ENCODE measurements at regions not wholly inside any gene's neighbourhood (a gene's known extent, or its start where the extent isn't known, plus 50 kb on each side); places are given as distances from the start of the nearest gene placed in this dataset.
"Not testable (repeated sequence)": the region's sequence is repeated elsewhere in the genome, so short reads cannot be mapped to it uniquely, and the experiment has no call there.

GRCh38 chr2:4980995-4981394, 711.2 kb upstream of the SOX11 start:
- peaks cover 4% of the 10 kb centered on the region for H3K9me3 Mint-ChIP-seq (ENCODE audit: low read depth)
- H3K27me3 Mint-ChIP-seq = no peaks in the 10 kb centered on the region
- no peak overlapping the region for H3K4me3 Mint-ChIP-seq
- no peaks in the 10 kb centered on the region for H3K36me3 Mint-ChIP-seq
- H3K4me1 Mint-ChIP-seq (ENCODE audit: low read depth) = no peaks in the 10 kb centered on the region
- no peak overlapping the region for H3K27ac Mint-ChIP-seq

GRCh38 chr2:4981802-4982409, 710.3 kb upstream of the SOX11 start:
- Mint-ChIP-seq H3K36me3 (no peaks in the 10 kb centered on the region), H3K4me3 (no peak overlapping the region), H3K27ac (no peak overlapping the region), H3K4me1 (ENCODE audit: low read depth) (no peaks in the 10 kb centered on the region), H3K9me3 (ENCODE audit: low read depth) (peaks cover 4% of the 10 kb centered on the region), H3K27me3 (no peaks in the 10 kb centered on the region)

GRCh38 chr2:4988444-4988843, 703.7 kb upstream of the SOX11 start:
- H3K4me3 Mint-ChIP-seq; H3K36me3 Mint-ChIP-seq; H3K27me3 Mint-ChIP-seq; H3K9me3 Mint-ChIP-seq (ENCODE audit: low read depth); H3K27ac Mint-ChIP-seq; H3K4me1 Mint-ChIP-seq (ENCODE audit: low read depth): not testable (repeated sequence)

- no peak overlapping the region for H3K27ac Mint-ChIP-seq
- H3K4me3 Mint-ChIP-seq = no peak overlapping the region
- no peaks in the 10 kb centered on the region for H3K9me3 Mint-ChIP-seq (ENCODE audit: low read depth)
- no peaks in the 10 kb centered on the region for H3K4me1 Mint-ChIP-seq (ENCODE audit: low read depth)
- H3K27me3 Mint-ChIP-seq = peaks cover 1% of the 10 kb centered on the region
- H3K36me3 Mint-ChIP-seq = no peaks in the 10 kb centered on the region
Measured at GRCh38 chr2:4992226-4992625, 700.0 kb upstream of the SOX11 start.

GRCh38 chr2:4995466-4995865, 696.7 kb upstream of the SOX11 start:
- H3K4me1 Mint-ChIP-seq (ENCODE audit: low read depth) = no peaks in the 10 kb centered on the region
- H3K4me3 Mint-ChIP-seq = no peak overlapping the region
- H3K27ac Mint-ChIP-seq = no peak overlapping the region
- peaks cover 1% of the 10 kb centered on the region for H3K27me3 Mint-ChIP-seq
- no peaks in the 10 kb centered on the region for H3K9me3 Mint-ChIP-seq (ENCODE audit: low read depth)
- no peaks in the 10 kb centered on the region for H3K36me3 Mint-ChIP-seq

GRCh38 chr2:5007596-5007995, 684.6 kb upstream of the SOX11 start:
- Mint-ChIP-seq H3K9me3 (ENCODE audit: low read depth) (peaks cover 6% of the 10 kb centered on the region), H3K27ac (no peak overlapping the region), H3K27me3 (no peaks in the 10 kb centered on the region), H3K4me1 (ENCODE audit: low read depth) (no peaks in the 10 kb centered on the region), H3K4me3 (no peak overlapping the region), H3K36me3 (no peaks in the 10 kb centered on the region)

- H3K9me3 Mint-ChIP-seq (ENCODE audit: low read depth) = peaks cover 18% of the 10 kb centered on the region
- no peaks in the 10 kb centered on the region for H3K36me3 Mint-ChIP-seq
- H3K27ac Mint-ChIP-seq = no peak overlapping the region
- no peaks in the 10 kb centered on the region for H3K27me3 Mint-ChIP-seq
- no peaks in the 10 kb centered on the region for H3K4me1 Mint-ChIP-seq (ENCODE audit: low read depth)
- H3K4me3 Mint-ChIP-seq = no peak overlapping the region
Measured at GRCh38 chr2:5019324-5019723, 672.9 kb upstream of the SOX11 start.

- H3K27me3 Mint-ChIP-seq = no peaks in the 10 kb centered on the region
Measured at GRCh38 chr2:5020116-5020875, 671.9 kb upstream of the SOX11 start.

GRCh38 chr2:5021136-5021535, 671.0 kb upstream of the SOX11 start:
- Mint-ChIP-seq H3K27ac (no peak overlapping the region), H3K4me1 (ENCODE audit: low read depth) (no peaks in the 10 kb centered on the region), H3K36me3 (no peaks in the 10 kb centered on the region), H3K4me3 (no peak overlapping the region), H3K9me3 (ENCODE audit: low read depth) (peaks cover 18% of the 10 kb centered on the region), H3K27me3 (no peaks in the 10 kb centered on the region)

More at GRCh38 chr2:5020116-5020875, 671.9 kb upstream of the SOX11 start:
- no peak overlapping the region for H3K27ac Mint-ChIP-seq
- H3K36me3 Mint-ChIP-seq = no peaks in the 10 kb centered on the region
- no peaks in the 10 kb centered on the region for H3K4me1 Mint-ChIP-seq (ENCODE audit: low read depth)
- H3K9me3 Mint-ChIP-seq (ENCODE audit: low read depth) = peaks cover 18% of the 10 kb centered on the region
- no peak overlapping the region for H3K4me3 Mint-ChIP-seq

- Mint-ChIP-seq H3K9me3 (ENCODE audit: low read depth) (peaks cover 18% of the 10 kb centered on the region), H3K27me3 (no peaks in the 10 kb centered on the region), H3K4me3 (no peak overlapping the region), H3K4me1 (ENCODE audit: low read depth) (no peaks in the 10 kb centered on the region), H3K27ac (no peak overlapping the region), H3K36me3 (no peaks in the 10 kb centered on the region)
Measured at GRCh38 chr2:5022061-5022460, 670.1 kb upstream of the SOX11 start.

- H3K4me3 Mint-ChIP-seq; H3K36me3 Mint-ChIP-seq; H3K27ac Mint-ChIP-seq; H3K4me1 Mint-ChIP-seq (ENCODE audit: low read depth); H3K27me3 Mint-ChIP-seq: not testable (repeated sequence)
- H3K9me3 Mint-ChIP-seq (ENCODE audit: low read depth) = peaks cover 18% of the 10 kb centered on the region
Measured at GRCh38 chr2:5022708-5023635, 669.2 kb upstream of the SOX11 start.

- H3K4me1 Mint-ChIP-seq (ENCODE audit: low read depth) = no peaks in the 10 kb centered on the region
- H3K27ac Mint-ChIP-seq = no peak overlapping the region
- H3K27me3 Mint-ChIP-seq = no peaks in the 10 kb centered on the region
- H3K9me3 Mint-ChIP-seq (ENCODE audit: low read depth) = peaks cover 18% of the 10 kb centered on the region
- H3K36me3 Mint-ChIP-seq = no peaks in the 10 kb centered on the region
- H3K4me3 Mint-ChIP-seq = no peak overlapping the region
Measured at GRCh38 chr2:5026571-5027234, 665.5 kb upstream of the SOX11 start.

- Mint-ChIP-seq H3K27ac (no peak overlapping the region), H3K27me3 (no peaks in the 10 kb centered on the region), H3K9me3 (ENCODE audit: low read depth) (peaks cover 4% of the 10 kb centered on the region), H3K4me3 (no peak overlapping the region), H3K36me3 (no peaks in the 10 kb centered on the region), H3K4me1 (ENCODE audit: low read depth) (no peaks in the 10 kb centered on the region)
Measured at GRCh38 chr2:5035057-5035488, 657.1 kb upstream of the SOX11 start.

GRCh38 chr2:5036256-5036655, 655.9 kb upstream of the SOX11 start:
- H3K9me3 Mint-ChIP-seq (ENCODE audit: low read depth) = peaks cover 4% of the 10 kb centered on the region
- no peak overlapping the region for H3K27ac Mint-ChIP-seq
- H3K27me3 Mint-ChIP-seq = no peaks in the 10 kb centered on the region
- H3K4me3 Mint-ChIP-seq = no peak overlapping the region
- no peaks in the 10 kb centered on the region for H3K4me1 Mint-ChIP-seq (ENCODE audit: low read depth)
- H3K36me3 Mint-ChIP-seq = no peaks in the 10 kb centered on the region

Measured in activated naive CD8-positive, alpha-beta T cell (primary cell).